Epithelial cell of esophagus (primary cell): ENCODE measurements at regions not wholly inside any gene's neighbourhood (a gene's known extent, or its start where the extent isn't known, plus 50 kb on each side); places are given as distances from the start of the nearest gene placed in this dataset.
"Not testable (repeated sequence)": the region's sequence is repeated elsewhere in the genome, so short reads cannot be mapped to it uniquely, and the experiment has no call there.

ENCODE experiments used
- DNase-seq: peaks from one replicate; pipeline ENCODE4 v3.0.0; 2010; ENCODE audit warnings: low read depth
- H3K4me3 ChIP-seq: 2 replicates; pipeline ENCODE4 v1.5.1; 2011; ENCODE audit warnings: mild to moderate bottlenecking, low read length, control low read depth
- TF ChIP-seq, protein P1 (sequence below): IDR thresholded peaks from 2 replicates; pipeline ENCODE4 v1.5.1; 2011; ENCODE audit warnings: low read depth, mild to moderate bottlenecking, low read length, control low read depth, inconsistent platforms; ENCODE audit not compliant: insufficient read depth; ENCODE audit errors: missing control alignments

DNA sequence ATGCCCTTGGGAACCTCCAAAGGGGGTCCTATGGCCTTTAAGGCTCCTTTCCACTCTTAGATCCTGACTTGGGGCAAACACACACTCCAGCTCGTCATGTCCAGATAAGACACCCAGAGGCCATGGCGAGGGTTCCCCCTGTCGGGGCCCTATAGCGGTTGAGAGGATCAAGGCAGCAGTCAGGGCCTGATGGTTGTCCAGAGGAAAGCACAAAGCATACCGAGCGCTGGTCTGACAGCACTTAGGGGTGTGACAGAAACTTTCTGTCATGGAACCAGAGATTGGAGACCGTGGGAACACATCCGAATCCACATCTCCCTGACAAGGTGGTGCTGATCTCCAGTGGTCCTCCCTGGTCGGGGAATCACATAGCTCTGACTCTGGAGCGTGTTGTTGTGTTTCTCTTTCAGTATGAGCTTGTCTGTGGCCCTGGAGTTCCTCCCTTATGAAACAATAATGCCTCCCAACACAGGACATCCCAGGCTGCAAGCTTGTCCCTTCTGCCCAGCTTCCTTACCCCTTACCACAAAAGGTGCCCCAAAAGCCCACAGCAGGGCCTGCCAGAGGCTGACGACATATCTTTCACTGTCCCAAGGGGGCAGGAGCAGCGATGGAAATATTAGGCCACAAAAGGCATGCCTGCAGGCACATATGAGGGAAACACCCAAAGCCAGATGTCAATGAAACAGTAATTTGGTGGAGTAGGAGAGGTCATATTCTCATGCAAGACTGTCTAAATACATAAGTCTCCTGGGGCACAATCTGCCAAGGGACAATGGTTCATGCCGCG is 144.2 kb downstream of the ADRA2C start:
- DNase-seq, H3K4me3 ChIP-seq: not testable (repeated sequence)

- H3K4me3 ChIP-seq: no peak overlapping the region
- TF ChIP-seq, protein P1, sequence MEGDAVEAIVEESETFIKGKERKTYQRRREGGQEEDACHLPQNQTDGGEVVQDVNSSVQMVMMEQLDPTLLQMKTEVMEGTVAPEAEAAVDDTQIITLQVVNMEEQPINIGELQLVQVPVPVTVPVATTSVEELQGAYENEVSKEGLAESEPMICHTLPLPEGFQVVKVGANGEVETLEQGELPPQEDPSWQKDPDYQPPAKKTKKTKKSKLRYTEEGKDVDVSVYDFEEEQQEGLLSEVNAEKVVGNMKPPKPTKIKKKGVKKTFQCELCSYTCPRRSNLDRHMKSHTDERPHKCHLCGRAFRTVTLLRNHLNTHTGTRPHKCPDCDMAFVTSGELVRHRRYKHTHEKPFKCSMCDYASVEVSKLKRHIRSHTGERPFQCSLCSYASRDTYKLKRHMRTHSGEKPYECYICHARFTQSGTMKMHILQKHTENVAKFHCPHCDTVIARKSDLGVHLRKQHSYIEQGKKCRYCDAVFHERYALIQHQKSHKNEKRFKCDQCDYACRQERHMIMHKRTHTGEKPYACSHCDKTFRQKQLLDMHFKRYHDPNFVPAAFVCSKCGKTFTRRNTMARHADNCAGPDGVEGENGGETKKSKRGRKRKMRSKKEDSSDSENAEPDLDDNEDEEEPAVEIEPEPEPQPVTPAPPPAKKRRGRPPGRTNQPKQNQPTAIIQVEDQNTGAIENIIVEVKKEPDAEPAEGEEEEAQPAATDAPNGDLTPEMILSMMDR: no peak
- no peak for DNase-seq
These were observed 145.2 kb downstream of the ADRA2C start for GRCh38 chr4:3911252-3911856.

DNA sequence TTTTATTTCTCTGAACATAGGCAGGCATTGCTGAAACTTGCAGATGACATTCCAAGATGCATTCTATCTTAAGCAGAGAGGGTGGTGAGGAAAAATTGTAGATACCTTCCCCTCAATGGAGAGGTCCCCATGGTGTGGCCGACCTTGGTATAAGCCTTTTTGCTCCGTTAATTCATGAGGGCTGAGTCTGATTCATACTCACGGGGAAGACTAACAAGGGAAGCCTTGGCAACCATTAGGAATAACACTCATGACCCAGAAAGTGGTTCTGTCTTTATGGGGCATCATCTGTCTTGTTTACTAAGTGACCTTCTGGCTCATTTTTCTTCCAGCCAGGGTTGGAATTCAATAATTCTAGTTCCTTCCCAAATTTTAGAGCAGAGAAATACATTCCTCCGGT is 148.3 kb downstream of the ADRA2C start:
- H3K4me3 ChIP-seq, DNase-seq: not testable (repeated sequence)

DNA sequence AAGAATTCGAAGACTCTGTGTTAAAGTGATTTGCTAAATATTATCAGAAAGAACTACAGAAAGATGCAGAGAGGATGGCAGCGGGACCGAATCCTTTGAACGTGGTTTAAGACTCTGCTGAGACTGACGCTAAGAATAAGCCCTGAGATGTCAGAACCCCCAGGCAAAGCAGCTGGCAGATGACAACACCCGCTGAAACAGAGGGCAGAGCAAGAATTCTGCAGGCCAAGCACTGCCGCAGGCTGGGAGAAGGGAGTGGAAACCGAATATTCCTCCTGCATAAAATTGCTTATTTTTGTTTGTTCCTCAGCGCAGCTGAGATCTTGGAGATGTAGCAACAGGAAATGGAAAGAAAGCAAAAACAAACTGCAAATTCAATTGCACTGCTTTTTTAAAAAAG is 153.3 kb downstream of the ADRA2C start:
- H3K4me3 ChIP-seq, DNase-seq: not testable (repeated sequence)

GRCh38 chr4:3921902-3922301 is 155.7 kb downstream of the ADRA2C start:
- DNase-seq, H3K4me3 ChIP-seq: not testable (repeated sequence)

- not testable (repeated sequence) for H3K4me3 ChIP-seq, DNase-seq
These were observed 159.7 kb downstream of the ADRA2C start for GRCh38 chr4:3925841-3926240.

- not testable (repeated sequence) for H3K4me3 ChIP-seq, DNase-seq
These were observed 160.1 kb downstream of the ADRA2C start for GRCh38 chr4:3926271-3926670.

DNA sequence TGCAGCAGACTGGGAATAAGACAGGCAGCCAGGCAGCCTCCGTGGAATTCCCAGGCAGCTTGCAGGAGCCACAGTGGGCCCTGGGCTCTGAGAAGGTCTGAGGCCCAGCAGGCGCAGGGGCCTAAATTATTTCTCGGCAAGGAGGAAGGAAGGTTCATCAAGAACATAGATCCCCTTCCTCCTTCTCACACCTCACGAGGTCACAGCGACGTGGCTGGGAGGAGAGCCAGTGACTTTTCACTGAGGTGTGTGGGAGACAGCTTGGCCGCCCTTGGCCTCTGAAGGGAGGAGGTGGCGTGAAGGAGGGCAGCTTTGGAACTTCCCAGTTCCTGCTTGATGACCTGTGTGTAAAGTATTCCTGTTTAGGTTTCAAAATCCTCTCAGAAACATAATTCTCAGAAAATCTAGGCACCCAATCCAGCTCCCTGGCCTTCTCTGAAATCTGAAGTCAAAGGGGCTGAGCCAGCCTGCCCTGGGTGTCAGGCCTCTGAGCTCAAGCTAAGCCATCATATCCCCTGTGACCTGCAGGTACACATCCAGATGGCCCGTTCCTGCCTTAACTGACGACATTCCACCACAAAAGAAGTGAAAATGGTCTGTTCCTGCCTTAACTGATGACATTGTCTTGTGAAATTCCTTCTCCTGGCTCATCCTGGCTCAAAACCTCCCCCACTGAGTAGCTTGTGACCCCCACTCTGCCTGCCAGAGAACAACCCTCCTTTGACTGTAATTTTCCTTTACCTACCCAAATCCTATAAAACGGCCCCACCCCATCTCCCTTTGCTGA is 161.0 kb downstream of the ADRA2C start:
- not testable (repeated sequence) for DNase-seq, H3K4me3 ChIP-seq

DNA sequence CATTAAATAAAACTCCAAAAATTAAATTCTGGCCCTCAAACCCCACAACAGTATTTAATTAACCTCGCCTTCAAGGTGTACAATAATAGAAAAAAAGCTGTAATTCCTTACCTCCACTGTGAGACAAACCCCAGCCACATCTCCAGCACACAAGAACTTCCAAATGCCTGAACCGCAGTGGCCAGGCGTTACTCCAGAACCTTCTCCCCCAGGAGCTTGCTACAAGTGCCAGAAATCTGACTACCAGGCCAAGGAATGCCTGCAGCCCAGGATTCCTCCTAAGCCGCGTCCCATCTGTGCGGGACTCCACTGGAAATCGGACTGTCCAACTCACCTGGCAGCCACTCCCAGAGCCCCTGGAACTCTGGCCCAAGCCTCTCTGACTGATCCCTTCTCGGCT is 163.2 kb downstream of the ADRA2C start:
- not testable (repeated sequence) for H3K4me3 ChIP-seq

DNA sequence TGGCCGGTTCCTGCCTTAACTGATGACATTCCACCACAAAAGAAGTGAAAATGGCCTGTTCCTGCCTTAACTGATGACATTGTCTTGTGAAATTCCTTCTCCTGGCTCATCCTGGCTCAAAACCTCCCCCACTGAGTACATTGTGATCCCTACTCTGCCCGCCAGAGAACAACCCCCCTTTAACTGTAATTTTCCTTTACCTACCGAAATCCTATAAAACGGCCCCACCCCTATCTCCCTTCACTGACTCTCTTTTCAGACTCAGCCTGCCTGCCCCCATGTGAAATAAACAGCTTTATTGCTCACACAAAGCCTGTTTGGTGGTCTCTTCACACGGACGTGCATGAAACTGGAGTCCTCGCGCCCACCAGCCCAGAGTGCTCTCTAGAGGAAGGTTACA is 166.5 kb downstream of the ADRA2C start:
- DNase-seq, H3K4me3 ChIP-seq: not testable (repeated sequence)

More for the DNA sequence above, 163.2 kb downstream of the ADRA2C start:
- not testable (repeated sequence) for DNase-seq

- H3K4me3 ChIP-seq, DNase-seq: not testable (repeated sequence)
These were observed 169.2 kb downstream of the ADRA2C start for GRCh38 chr4:3935406-3935805.

GRCh38 chr4:3936184-3936583 is 170.0 kb downstream of the ADRA2C start:
- no peak overlapping the region for H3K4me3 ChIP-seq
- no peak for DNase-seq
- TF ChIP-seq, protein P1: no peak

- not testable (repeated sequence) for H3K4me3 ChIP-seq, DNase-seq
These were observed 171.8 kb downstream of the ADRA2C start for GRCh38 chr4:3937849-3938562.

- DNase-seq, H3K4me3 ChIP-seq: not testable (repeated sequence)
These were observed 172.5 kb downstream of the ADRA2C start for GRCh38 chr4:3938676-3939075.

- DNase-seq: peak; percentile 67
- H3K4me3 ChIP-seq: not testable (repeated sequence)
These were observed 173.9 kb downstream of the ADRA2C start for GRCh38 chr4:3939954-3940591.
